ENCODE measurements at regions not wholly inside any gene's neighbourhood (a gene's known extent, or its start where the extent isn't known, plus 50 kb on each side); places are given as distances from the start of the nearest gene placed in this dataset.
A peak's percentile ranks its signal among the peaks of the same experiment; 100 is the strongest.
"Not testable (repeated sequence)": the region's sequence is repeated elsewhere in the genome, so short reads cannot be mapped to it uniquely, and the experiment has no call there.

GRCh38 chr6:141491684-141492083 is 641.0 kb upstream of the GJE1 start:
- DNase-seq: no peak

GRCh38 chr6:141490982-141491381 is 641.7 kb upstream of the GJE1 start:
- no peak for DNase-seq

- DNase-seq: no peak
These were observed 644.2 kb upstream of the GJE1 start for GRCh38 chr6:141488488-141488887.

- no peak for DNase-seq
These were observed 645.8 kb upstream of the GJE1 start for GRCh38 chr6:141486942-141487341.

- peak; percentile 70 for DNase-seq
These were observed 648.0 kb upstream of the GJE1 start for GRCh38 chr6:141484711-141485110.

- DNase-seq: peak; percentile 85
These were observed 649.1 kb upstream of the GJE1 start for GRCh38 chr6:141483598-141484061.

- peak; percentile 37 for DNase-seq
These were observed 649.7 kb upstream of the GJE1 start for GRCh38 chr6:141482796-141483597.

- no peak for DNase-seq
These were observed 657.5 kb upstream of the GJE1 start for GRCh38 chr6:141475259-141475658.

GRCh38 chr6:141472162-141472928 is 660.4 kb upstream of the GJE1 start:
- no peak for DNase-seq

GRCh38 chr6:141470810-141471209 is 661.9 kb upstream of the GJE1 start:
- DNase-seq: no peak

GRCh38 chr6:141467881-141468280 is 664.8 kb upstream of the GJE1 start:
- no peak for DNase-seq

- no peak for DNase-seq
These were observed 665.7 kb upstream of the GJE1 start for GRCh38 chr6:141467041-141467440.

- no peak for DNase-seq
These were observed 667.8 kb upstream of the GJE1 start for GRCh38 chr6:141464896-141465295.

GRCh38 chr6:141464490-141464889 is 668.2 kb upstream of the GJE1 start:
- DNase-seq: peak; percentile 47

- DNase-seq: no peak
These were observed 669.3 kb upstream of the GJE1 start for GRCh38 chr6:141463237-141463977.

GRCh38 chr6:141460743-141461484 is 671.8 kb upstream of the GJE1 start:
- DNase-seq: no peak

- DNase-seq: not testable (repeated sequence)
These were observed 672.5 kb upstream of the GJE1 start for GRCh38 chr6:141460245-141460644.

- not testable (repeated sequence) for DNase-seq
These were observed 674.7 kb upstream of the GJE1 start for GRCh38 chr6:141457984-141458383.

- DNase-seq: no peak
These were observed 680.4 kb upstream of the GJE1 start for GRCh38 chr6:141452354-141452686.

- DNase-seq: no peak
These were observed 681.0 kb upstream of the GJE1 start for GRCh38 chr6:141451511-141452353.

GRCh38 chr6:141451181-141451510 is 681.6 kb upstream of the GJE1 start:
- no peak for DNase-seq

Data from CD4-positive, alpha-beta T cell treated with Interleukin-21 for 1 hour (primary cell).